ENCODE measurements at regions not wholly inside any gene's neighbourhood (a gene's known extent, or its start where the extent isn't known, plus 50 kb on each side); places are given as distances from the start of the nearest gene placed in this dataset.
A peak's percentile ranks its signal among the peaks of the same experiment; 100 is the strongest.

- TF ChIP-seq ZBTB2 (CRISPR knock-in tag; IDR thresholded peaks at IDR 0.05; ENCODE audit: low read depth) (no peak), PATZ1 (CRISPR knock-in tag; IDR thresholded peaks at IDR 0.05) (peak; percentile 32; the same call in 1 of the 2 replicates), ZNF703 (CRISPR knock-in tag; IDR thresholded peaks at IDR 0.05; ENCODE audit: borderline replicate concordance) (no peak), ZNF580 (CRISPR knock-in tag; IDR thresholded peaks at IDR 0.05; ENCODE audit: borderline replicate concordance, low read depth) (peak; percentile 70; the same call in 1 of the 2 replicates), ZNF766 (CRISPR knock-in tag; IDR thresholded peaks at IDR 0.05; ENCODE audit: borderline replicate concordance) (no peak), ZKSCAN1 (IDR thresholded peaks at IDR 0.05; ENCODE audit: low read length) (no peak), CREB3 (CRISPR knock-in tag; IDR thresholded peaks at IDR 0.05) (no peak), ZNF138 (CRISPR knock-in tag; IDR thresholded peaks at IDR 0.05; ENCODE audit: low read depth) (no peak), HOXA7 (CRISPR knock-in tag; IDR thresholded peaks at IDR 0.05) (no peak), ZNF382 (CRISPR knock-in tag; IDR thresholded peaks at IDR 0.05; ENCODE audit: borderline replicate concordance) (no peak), ISX (CRISPR knock-in tag; conservative IDR thresholded peaks at IDR 0.05) (no peak), ZNF556 (CRISPR knock-in tag; IDR thresholded peaks at IDR 0.05; ENCODE audit: borderline replicate concordance) (no peak), KLF16 (CRISPR knock-in tag; IDR thresholded peaks at IDR 0.05) (no peak), RFX1 (IDR thresholded peaks at IDR 0.05) (no peak), CEBPB (IDR thresholded peaks at IDR 0.05; ENCODE audit: borderline replicate concordance, low read depth, low read length) (no peak), RARG (CRISPR knock-in tag; IDR thresholded peaks at IDR 0.05; ENCODE audit: low read depth) (no peak), TSC22D2 (CRISPR knock-in tag; IDR thresholded peaks at IDR 0.05; ENCODE audit: borderline replicate concordance) (no peak), TFDP1 (CRISPR knock-in tag; IDR thresholded peaks at IDR 0.05; ENCODE audit: borderline replicate concordance) (no peak), KDM1A (CRISPR knock-in tag; IDR thresholded peaks at IDR 0.05) (no peak), HNF1B (CRISPR knock-in tag; IDR thresholded peaks at IDR 0.05) (peak; percentile 69; the same call in 1 of the 2 replicates)
These were observed 83.3 kb downstream of the ZNF608 start (continued) for GRCh38 chr5:124663101-124663506.
